ENCODE measurements at regions not wholly inside any gene's neighbourhood (a gene's known extent, or its start where the extent isn't known, plus 50 kb on each side); places are given as distances from the start of the nearest gene placed in this dataset.

DNA sequence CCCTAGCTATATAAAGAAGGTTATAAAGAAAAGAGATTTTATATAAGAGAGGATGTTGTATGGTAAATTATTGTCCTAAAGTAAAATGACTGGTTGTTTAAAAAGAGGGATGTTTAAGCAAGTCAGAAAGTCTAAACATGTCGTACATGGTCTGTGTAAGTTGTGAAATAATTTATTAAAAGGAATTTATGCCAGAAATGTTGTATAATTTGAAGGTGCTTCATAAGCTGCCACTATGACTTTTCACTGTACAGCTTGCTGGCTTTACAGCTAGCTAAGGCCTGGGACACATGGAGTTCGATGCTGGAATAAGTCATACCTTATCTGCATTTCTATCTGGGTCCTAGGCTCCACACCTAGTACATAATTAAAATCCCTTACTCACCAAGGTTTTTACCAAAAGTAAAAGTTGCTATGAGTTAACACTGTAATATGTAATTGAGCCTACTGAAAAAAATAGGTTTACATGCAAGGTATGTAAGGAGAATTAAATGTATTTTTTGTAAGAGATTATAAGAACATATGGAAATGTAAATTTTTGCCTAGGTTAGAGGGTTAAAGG is 59.0 kb upstream of the EDEM3 start:
- TF ChIP-seq, protein P1, sequence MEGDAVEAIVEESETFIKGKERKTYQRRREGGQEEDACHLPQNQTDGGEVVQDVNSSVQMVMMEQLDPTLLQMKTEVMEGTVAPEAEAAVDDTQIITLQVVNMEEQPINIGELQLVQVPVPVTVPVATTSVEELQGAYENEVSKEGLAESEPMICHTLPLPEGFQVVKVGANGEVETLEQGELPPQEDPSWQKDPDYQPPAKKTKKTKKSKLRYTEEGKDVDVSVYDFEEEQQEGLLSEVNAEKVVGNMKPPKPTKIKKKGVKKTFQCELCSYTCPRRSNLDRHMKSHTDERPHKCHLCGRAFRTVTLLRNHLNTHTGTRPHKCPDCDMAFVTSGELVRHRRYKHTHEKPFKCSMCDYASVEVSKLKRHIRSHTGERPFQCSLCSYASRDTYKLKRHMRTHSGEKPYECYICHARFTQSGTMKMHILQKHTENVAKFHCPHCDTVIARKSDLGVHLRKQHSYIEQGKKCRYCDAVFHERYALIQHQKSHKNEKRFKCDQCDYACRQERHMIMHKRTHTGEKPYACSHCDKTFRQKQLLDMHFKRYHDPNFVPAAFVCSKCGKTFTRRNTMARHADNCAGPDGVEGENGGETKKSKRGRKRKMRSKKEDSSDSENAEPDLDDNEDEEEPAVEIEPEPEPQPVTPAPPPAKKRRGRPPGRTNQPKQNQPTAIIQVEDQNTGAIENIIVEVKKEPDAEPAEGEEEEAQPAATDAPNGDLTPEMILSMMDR (IDR thresholded peaks at IDR 0.05), result no peak
- TF ChIP-seq POLR2A (IDR thresholded peaks at IDR 0.05), result no peak

Measured in lower leg skin (tissue), 3 donors.